SK-N-MC (cell line): ENCODE measurements at regions not wholly inside any gene's neighbourhood (a gene's known extent, or its start where the extent isn't known, plus 50 kb on each side); places are given as distances from the start of the nearest gene placed in this dataset.

Experiments used
- DNase-seq: peaks from one replicate; pipeline ENCODE4 v3.0.0-alpha.2; 2011; ENCODE audit warnings: low read depth, low spot score
- H3K27ac ChIP-seq: fragments of 200-600 bp; sonication (generic); 2 replicates; pipeline ENCODE4 v1.5.1; 2016; ENCODE audit warnings: mixed run types
- H3K36me3 ChIP-seq: fragments of 200-600 bp; sonication (generic); 2 replicates; pipeline ENCODE4 v1.6.1; 2017; ENCODE audit warnings: antibody characterized with exemption, low read length, mixed read lengths; ENCODE audit not compliant: insufficient read depth
- H3K4me3 ChIP-seq: fragments of 200-600 bp; sonication (generic); 2 replicates; pipeline ENCODE4 v1.5.1; 2016
- H3K9ac ChIP-seq: fragments of 200-600 bp; sonication (generic); 2 replicates; pipeline ENCODE4 v1.8.0; 2017; ENCODE audit warnings: mixed run types, mixed read lengths; ENCODE audit not compliant: insufficient read length
- H3K9me3 ChIP-seq: fragments of 200-600 bp; sonication (generic); 2 replicates; pipeline ENCODE4 v1.6.1; 2017; ENCODE audit warnings: low read depth, mild to moderate bottlenecking, antibody characterized with exemption, low read length, moderate library complexity, mixed read lengths
- EZH2 ChIP-seq: fragments of 200-600 bp; sonication (generic); IDR thresholded peaks from one replicate; pipeline ENCODE4 v1.6.1; 2017; ENCODE audit warnings: antibody characterized with exemption
- FOXP2 ChIP-seq: optimal IDR thresholded peaks from 2 replicates; pipeline ENCODE3; 2011; ENCODE audit warnings: mild to moderate bottlenecking, moderate library complexity; ENCODE audit not compliant: insufficient read depth; ENCODE audit errors: extremely low read length, control extremely low read depth
- POLR2AphosphoS5 ChIP-seq: IDR thresholded peaks from 2 replicates; pipeline ENCODE4 v1.6.1; 2012; ENCODE audit warnings: mild to moderate bottlenecking, low read depth, low read length, borderline replicate concordance

DNA sequence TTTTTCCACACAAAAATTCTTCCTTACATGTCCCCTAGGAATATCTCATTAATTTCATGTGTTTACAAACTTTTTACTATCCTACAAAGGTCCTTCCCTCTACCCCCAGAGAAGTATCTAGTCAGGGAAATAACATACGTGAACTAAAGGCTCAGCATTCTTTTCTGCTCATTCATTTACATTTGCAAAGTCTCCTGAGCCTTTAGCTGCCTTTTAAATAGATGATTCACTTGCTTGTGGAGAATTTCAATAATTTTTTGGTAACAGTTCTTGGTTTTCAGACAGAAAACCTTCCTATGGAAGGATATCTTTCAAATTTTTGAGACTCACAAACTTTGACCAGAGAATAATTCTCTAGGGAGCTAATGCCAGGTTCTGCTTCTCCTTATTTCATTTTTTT lies 81.5 kb upstream of the RMDN2 start:
- Histone ChIP-seq H3K27ac (no peak overlapping the region), H3K4me3 (no peak overlapping the region), H3K9ac (no peak overlapping the region), H3K9me3 (no peaks in the 10 kb centered on the region), H3K36me3 (no peaks in the 10 kb centered on the region)
- TF ChIP-seq FOXP2 (no peak), POLR2AphosphoS5 (no peak), EZH2 (no peak)
- DNase-seq, result no peak

DNA sequence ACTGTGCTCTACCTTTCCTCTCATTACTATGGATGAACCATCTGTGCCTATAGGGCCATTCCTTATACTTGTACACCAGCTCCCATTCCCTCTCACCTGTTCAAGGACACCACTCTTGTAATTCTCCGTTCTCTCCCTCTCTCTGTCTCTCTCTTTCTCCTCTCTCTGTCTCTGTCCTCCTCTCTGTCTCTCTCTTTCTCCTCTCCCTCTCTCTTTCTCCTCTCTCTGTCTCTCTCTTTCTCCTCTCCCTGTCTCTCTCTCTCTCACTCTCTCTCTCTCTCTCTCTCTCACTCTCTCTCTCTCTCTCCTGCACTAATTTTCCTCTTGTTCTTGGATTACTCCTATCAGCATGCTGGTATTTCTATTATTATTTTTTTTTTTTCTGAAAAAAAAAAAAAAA lies 78.9 kb upstream of the RMDN2 start:
- Histone ChIP-seq H3K9me3 (no peaks in the 10 kb centered on the region), H3K4me3 (no peak overlapping the region), H3K27ac (no peak overlapping the region), H3K36me3 (no peaks in the 10 kb centered on the region), H3K9ac (no peak overlapping the region)
- DNase-seq, result no peak
- TF ChIP-seq POLR2AphosphoS5 (no peak), EZH2 (no peak), FOXP2 (no peak)

DNA sequence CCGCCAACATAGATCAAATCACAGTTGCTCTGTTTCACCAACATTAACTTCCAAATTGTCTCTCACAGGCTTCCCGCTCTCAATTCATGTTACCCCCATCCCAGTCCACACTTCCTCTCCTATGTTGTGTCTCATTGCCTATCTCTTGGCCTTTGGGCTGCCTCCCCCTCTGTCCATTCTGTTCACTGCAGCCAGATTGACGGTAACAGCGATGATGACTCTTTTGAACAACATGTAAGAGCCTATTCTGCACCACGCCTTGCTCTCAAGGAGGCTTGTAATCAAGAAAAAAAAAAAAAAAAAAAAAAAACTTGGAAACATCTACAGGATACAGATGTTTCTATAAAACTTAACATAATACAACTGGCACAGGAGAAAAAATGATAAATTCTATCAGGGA lies 77.3 kb upstream of the RMDN2 start:
- H3K9ac ChIP-seq, result no peak overlapping the region
- no peak for TF ChIP-seq FOXP2
- no peak for TF ChIP-seq POLR2AphosphoS5
- TF ChIP-seq EZH2, result no peak

DNA sequence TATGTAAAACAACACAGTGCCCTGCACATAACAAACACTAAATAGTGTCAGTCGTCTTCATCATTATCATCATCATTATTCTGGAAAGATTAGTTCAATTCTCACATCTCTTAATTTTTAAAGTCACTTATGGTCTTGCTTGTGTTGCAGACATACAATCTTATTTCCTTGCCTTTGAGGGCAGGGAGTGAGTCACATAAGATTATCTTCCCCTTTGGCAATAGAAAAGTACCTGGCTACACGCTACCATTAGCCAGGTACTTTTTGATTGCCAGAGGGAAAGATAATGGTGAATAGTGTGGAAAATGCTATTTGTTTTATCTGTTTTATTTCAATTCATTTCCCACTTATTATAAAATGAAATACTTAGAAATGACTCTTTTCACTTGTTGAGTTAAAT lies 76.6 kb upstream of the RMDN2 start:
- DNase-seq, result no peak
- H3K27ac ChIP-seq, result no peak overlapping the region
- H3K4me3 ChIP-seq, result no peak overlapping the region
- no peaks in the 10 kb centered on the region for H3K36me3 ChIP-seq
- no peak for TF ChIP-seq POLR2AphosphoS5
- no peak for TF ChIP-seq EZH2
- no peak for TF ChIP-seq FOXP2
- no peaks in the 10 kb centered on the region for H3K9me3 ChIP-seq
- H3K9ac ChIP-seq, result no peak overlapping the region

More for the DNA sequence above, 77.3 kb upstream of the RMDN2 start:
- DNase-seq, result no peak
- no peak overlapping the region for H3K4me3 ChIP-seq
- H3K27ac ChIP-seq, result no peak overlapping the region
- H3K9me3 ChIP-seq, result no peaks in the 10 kb centered on the region
- no peaks in the 10 kb centered on the region for H3K36me3 ChIP-seq

DNA sequence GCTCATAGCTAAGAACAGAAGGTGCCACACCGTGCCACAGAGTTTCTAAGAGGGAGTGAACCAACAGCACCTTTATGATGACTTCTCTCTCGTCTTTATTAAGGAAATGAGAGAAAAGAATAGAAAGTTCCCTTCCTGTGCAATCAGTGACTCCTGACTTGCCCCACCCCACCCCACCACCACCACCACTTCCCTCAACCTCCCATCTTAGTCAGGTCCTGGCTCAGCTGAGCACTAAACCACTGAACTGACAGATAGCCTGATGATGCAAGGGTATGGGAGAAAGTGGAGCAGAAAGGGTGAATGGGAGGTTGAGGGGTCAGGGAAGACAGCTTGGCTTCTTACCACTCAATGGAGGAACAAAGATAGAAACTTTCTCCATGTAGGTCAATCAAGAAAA lies 75.2 kb upstream of the RMDN2 start:
- H3K36me3 ChIP-seq, result no peaks in the 10 kb centered on the region
- no peaks in the 10 kb centered on the region for H3K9me3 ChIP-seq
- no peak overlapping the region for H3K9ac ChIP-seq
- no peak overlapping the region for H3K27ac ChIP-seq
- DNase-seq, result no peak
- TF ChIP-seq EZH2, result no peak
- TF ChIP-seq POLR2AphosphoS5, result no peak
- no peak for TF ChIP-seq FOXP2
- H3K4me3 ChIP-seq, result no peak overlapping the region

DNA sequence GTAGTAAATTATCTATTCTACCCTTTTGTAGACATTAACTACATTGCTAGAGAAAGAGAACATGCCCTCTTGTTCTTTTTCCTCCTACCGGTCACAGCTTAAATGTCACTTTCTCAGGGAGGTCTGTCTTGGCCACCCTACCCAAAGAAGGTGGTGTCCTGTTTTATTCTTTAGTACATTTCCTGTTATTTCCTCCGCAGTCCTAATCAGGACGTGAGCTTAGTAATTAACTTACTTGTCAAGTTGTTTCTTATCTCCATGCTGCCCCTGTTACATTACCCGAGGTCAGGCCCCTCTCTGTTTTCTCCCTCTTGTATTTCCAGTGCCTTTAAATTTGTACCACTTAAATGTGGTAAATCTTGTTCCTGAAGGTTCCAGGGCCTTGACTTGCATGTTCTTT lies 73.7 kb upstream of the RMDN2 start:
- Histone ChIP-seq H3K27ac (no peak overlapping the region), H3K9me3 (no peaks in the 10 kb centered on the region), H3K9ac (no peak overlapping the region), H3K4me3 (no peak overlapping the region), H3K36me3 (no peaks in the 10 kb centered on the region)
- TF ChIP-seq EZH2 (no peak), FOXP2 (no peak), POLR2AphosphoS5 (no peak)
- DNase-seq, result no peak

DNA sequence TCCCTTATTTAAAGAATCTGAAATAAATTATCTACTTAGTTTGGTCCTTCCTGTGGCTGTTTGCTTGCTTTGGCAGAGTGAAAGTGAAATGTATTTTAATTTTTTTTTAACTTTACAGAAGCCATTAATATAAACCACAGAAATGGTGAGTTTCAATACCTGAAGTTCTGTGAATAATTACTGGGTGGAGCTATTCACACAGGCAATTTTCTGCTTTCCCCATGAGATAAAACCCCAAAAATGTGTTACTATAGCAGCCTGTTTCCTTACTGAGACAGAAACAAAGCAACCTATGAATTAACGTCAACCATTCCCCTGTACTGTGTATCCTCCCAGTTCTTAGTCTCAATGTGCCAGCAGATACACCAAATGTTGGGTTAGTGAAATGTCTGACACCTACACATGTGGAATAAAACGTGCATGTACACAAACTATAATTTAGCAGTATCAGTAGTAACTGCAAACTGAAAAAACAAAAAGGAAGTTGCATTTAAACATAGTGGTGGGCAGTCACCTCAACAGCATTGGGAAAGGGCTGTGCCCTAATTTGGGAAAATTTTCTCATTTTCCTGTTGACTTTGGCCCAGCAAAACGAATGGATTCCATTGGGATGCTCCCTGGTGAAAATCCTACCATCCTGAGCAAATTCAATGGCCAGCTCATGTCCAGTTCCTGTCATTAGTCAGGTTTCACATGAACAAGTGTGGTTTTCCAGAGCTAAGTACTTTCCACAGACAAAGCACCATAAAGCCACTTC lies 73.1 kb upstream of the RMDN2 start:
- Histone ChIP-seq H3K9ac (no peak overlapping the region), H3K4me3 (no peak overlapping the region), H3K27ac (no peak overlapping the region), H3K9me3 (no peaks in the 10 kb centered on the region), H3K36me3 (no peaks in the 10 kb centered on the region)
- TF ChIP-seq POLR2AphosphoS5 (no peak), FOXP2 (no peak), EZH2 (no peak)
- DNase-seq, result no peak

DNA sequence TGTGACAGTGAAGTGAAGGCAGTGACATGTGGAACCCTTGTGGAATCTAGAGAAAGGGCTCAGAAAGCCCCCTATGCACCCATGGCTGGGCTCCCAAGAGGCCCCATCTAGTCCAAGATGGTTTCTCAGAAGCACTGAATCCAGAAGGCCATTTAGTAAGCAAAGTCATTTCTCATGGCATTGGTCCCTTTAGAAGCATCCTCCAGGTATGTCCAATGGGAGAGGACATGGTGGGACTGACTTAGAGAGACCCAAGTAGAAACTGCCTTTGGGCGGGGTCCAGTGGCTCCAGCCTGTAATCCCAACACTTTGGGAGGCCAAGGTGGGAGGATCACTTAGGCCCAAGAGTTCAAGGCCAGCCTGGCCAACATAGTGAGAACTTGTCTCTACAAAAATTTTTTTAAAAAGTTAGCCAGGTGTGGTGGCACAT lies 72.5 kb upstream of the RMDN2 start:
- H3K9me3 ChIP-seq, result no peaks in the 10 kb centered on the region
- no peak overlapping the region for H3K4me3 ChIP-seq
- no peak for TF ChIP-seq FOXP2
- TF ChIP-seq POLR2AphosphoS5, result no peak
- no peak for TF ChIP-seq EZH2
- DNase-seq, result no peak
- no peak overlapping the region for H3K9ac ChIP-seq
- H3K36me3 ChIP-seq, result no peaks in the 10 kb centered on the region
- no peak overlapping the region for H3K27ac ChIP-seq
